VCaP (cell line): ENCODE measurements at regions not wholly inside any gene's neighbourhood (a gene's known extent, or its start where the extent isn't known, plus 50 kb on each side); places are given as distances from the start of the nearest gene placed in this dataset.
"Not testable (repeated sequence)": the region's sequence is repeated elsewhere in the genome, so short reads cannot be mapped to it uniquely, and the experiment has no call there.

Source experiments
- H3K27ac ChIP-seq: fragments of 450-650 bp; 2 replicates; pipeline ENCODE4 v1.5.1; 2017
- CTCF ChIP-seq: fragments of 450-650 bp; conservative IDR thresholded peaks from 2 replicates; pipeline ENCODE4 v1.5.1; 2017; ENCODE audit warnings: mild to moderate bottlenecking, moderate library complexity

GRCh38 chr4:23958749-23959148 lies 68.9 kb upstream of the PPARGC1A start:
- TF ChIP-seq CTCF, result no peak
- H3K27ac ChIP-seq, result peak overlapping the region; percentile 42

GRCh38 chr4:23957465-23957864 lies 67.6 kb upstream of the PPARGC1A start:
- TF ChIP-seq CTCF, result no peak

GRCh38 chr4:23956601-23957364 lies 66.9 kb upstream of the PPARGC1A start:
- no peak overlapping the region; the same call in 1 of the 2 replicates for H3K27ac ChIP-seq
- TF ChIP-seq CTCF, result no peak

More at GRCh38 chr4:23957465-23957864, 67.6 kb upstream of the PPARGC1A start:
- no peak overlapping the region for H3K27ac ChIP-seq

- no peak for TF ChIP-seq CTCF
- H3K27ac ChIP-seq, result no peak overlapping the region
Measured at GRCh38 chr4:23952258-23952657, 62.4 kb upstream of the PPARGC1A start.

GRCh38 chr4:23947826-23948225 lies 58.0 kb upstream of the PPARGC1A start:
- no peak for TF ChIP-seq CTCF

GRCh38 chr4:23946299-23946698 lies 56.5 kb upstream of the PPARGC1A start:
- no peak overlapping the region for H3K27ac ChIP-seq
- TF ChIP-seq CTCF, result no peak

More at GRCh38 chr4:23947826-23948225, 58.0 kb upstream of the PPARGC1A start:
- no peak overlapping the region for H3K27ac ChIP-seq

GRCh38 chr4:23945451-23946017 lies 55.7 kb upstream of the PPARGC1A start:
- no peak overlapping the region for H3K27ac ChIP-seq
- TF ChIP-seq CTCF, result no peak

- not testable (repeated sequence) for H3K27ac ChIP-seq
Measured at GRCh38 chr4:23944556-23944955, 54.7 kb upstream of the PPARGC1A start.
